GM12873 (cell line): ENCODE measurements at regions not wholly inside any gene's neighbourhood (a gene's known extent, or its start where the extent isn't known, plus 50 kb on each side); places are given as distances from the start of the nearest gene placed in this dataset.

Source experiments
- TF ChIP-seq, protein P1 (sequence below): IDR thresholded peaks from 2 replicates; pipeline ENCODE4 v1.5.1; 2012; ENCODE audit warnings: low read depth, mild to moderate bottlenecking, moderate library complexity, low read length, control low read depth; ENCODE audit not compliant: insufficient read depth; ENCODE audit errors: missing control alignments

DNA sequence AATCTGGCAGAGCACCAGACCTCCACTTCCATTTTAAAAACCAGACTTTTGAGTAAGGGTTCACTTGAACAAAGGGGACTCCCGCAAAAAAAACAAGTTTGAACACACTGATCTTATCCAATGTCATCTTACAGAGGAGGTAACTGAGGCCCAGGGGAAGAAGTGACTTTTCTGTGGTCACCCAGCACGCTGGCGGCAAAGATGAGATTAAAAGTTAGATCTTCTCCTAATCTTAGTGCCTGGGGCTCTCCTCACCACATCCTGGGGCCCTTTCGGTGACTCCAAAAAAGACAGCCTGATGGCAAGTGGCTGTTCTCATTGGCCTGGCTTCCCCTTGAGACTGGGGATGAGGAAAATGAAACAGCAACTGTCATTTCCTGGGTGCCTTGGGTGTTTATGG is 101.8 kb upstream of the ZNF98 start:
- TF ChIP-seq, protein P1, sequence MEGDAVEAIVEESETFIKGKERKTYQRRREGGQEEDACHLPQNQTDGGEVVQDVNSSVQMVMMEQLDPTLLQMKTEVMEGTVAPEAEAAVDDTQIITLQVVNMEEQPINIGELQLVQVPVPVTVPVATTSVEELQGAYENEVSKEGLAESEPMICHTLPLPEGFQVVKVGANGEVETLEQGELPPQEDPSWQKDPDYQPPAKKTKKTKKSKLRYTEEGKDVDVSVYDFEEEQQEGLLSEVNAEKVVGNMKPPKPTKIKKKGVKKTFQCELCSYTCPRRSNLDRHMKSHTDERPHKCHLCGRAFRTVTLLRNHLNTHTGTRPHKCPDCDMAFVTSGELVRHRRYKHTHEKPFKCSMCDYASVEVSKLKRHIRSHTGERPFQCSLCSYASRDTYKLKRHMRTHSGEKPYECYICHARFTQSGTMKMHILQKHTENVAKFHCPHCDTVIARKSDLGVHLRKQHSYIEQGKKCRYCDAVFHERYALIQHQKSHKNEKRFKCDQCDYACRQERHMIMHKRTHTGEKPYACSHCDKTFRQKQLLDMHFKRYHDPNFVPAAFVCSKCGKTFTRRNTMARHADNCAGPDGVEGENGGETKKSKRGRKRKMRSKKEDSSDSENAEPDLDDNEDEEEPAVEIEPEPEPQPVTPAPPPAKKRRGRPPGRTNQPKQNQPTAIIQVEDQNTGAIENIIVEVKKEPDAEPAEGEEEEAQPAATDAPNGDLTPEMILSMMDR, result no peak

DNA sequence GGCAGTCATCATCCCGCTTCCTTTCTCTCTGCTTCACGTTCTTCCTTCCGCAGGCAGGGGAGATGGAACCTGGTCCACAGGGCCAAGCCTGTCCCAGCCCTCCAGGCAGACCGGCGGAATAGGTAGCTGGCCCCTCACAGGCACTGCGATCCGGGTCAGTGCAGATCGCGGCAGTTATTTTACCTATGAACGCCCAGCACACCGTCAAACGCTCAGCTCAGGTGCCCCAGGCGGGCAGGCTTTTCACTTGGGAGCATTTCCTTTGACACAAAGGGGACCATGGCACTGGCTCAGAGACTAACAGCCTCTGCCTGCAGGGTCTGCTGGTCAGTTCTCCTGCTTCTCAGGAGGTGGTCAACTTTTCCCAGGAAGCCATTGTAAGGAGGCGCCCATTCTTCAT is 97.0 kb upstream of the ZNF98 start:
- TF ChIP-seq, protein P1, result no peak

DNA sequence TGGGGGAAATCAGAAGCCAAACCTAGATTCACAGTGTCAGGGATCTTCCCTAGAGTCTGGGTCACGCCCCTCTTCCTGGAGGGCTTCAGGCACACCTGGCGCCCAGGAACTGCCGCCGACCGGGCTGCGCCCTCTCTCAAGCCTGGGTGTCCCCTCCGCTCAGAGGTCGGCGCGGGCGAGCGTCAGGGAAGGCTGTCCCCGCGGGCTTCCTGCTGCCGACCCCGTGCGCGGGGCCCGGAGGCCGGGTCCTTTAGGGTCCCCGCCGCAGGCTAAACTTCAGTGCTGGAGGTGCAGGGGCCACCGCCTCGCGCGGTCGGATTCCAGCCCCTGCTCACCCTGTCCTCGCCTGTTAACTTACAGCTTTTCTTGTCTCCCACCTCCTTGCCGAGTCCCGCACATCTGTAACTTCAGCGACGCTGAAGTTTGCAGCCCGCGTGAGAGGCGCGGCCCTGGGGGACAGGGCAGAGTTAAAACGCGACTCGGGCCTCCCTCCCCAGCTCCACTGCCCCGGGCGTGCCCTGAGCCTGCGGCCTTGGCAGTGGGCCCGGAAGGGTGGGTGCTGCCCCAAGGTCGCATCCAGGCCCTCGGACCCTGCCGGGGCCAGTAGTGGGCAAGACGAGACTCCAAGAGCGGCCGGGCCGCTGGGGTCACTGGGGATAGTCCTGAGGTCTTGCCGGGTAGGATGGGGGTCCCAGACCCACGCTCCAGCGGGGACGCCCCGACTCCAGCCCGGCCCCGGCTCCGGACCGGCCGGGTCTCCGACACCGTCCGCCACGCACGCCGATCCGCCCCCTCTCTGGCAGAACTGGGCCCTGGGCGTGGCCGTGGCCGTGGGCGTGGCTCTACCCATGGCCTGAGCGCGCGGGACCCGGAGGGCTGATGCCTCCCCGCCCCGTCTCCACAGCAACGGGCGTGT is 95.6 kb upstream of the ZNF98 start:
- TF ChIP-seq, protein P1, result no peak

DNA sequence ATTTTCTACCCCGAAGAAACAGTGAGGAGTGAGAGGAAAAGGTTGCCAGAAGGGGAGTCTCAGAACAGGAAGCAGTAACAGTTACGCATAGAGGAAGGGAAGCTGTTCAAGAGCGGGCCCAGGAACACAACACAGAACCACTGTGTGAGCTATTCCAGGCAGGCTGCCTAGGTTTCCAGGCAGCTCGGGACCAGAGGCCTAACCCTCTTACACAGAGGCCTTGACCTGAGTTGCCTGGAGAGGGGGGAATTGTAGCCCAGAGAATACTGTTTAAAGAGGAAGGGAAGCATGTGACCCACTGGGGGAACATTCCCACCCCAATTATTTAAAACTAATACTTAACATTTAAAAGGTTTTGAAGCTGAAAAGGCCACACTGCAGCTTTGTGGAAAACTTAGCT is 93.3 kb upstream of the ZNF98 start:
- TF ChIP-seq, protein P1, result no peak

DNA sequence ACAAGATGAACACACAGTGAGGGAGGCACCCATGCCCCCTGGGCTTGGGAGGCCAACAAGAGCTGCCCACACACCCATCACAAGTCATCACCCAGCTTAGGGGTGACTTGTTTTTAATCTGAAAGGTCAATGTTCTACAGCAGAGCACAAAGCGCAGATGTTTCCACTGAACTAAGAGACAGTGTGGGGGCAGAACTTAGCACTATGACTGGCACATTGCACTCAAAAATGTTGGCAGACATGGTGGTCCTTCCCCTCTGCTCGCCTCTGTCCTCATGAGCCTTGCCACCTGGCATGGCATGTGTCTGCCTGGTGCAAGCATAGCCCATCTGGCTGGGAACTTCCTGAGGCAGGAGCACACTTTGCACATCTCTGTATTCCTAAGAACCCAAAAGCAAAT is 81.4 kb upstream of the ZNF98 start:
- TF ChIP-seq, protein P1, result no peak

DNA sequence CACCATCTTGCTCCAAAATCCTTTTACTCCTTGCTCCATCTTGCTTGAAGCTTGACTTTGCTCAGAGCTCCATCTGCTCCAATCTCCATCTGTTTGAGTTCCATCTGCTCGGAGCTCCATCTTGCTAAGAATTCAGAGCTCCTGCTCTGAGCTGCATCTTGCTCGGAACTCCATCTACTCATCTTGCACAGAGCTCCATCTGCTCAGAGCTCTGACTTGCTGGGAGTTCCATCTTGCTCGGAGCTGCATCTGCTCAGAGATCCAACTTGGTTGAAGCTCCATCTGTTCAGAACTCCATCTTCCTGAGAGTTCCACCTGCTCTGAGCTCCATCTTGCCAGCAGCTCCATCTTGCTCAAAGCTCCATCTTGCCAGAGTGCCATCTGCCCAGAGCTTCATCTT is 80.6 kb upstream of the ZNF98 start:
- TF ChIP-seq, protein P1, result no peak

DNA sequence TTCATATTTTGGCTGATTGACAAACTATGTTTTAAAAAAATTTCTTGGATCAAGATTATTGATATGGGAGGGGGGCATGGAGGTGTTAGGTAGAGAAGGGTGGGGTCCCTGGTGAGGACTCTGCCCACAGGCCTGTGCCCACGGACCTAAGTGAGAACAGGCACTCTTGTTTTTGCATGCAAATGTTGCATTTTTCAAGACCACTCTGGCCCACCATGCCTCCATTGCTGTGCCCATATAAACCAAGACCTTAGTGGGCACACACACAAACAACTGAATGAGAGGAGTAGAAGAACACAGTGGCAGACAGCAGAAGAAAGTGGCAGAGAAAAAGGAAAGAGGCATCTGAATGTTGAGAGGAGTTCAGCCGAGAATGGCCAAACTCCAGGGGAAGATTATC is 69.6 kb upstream of the ZNF98 start:
- TF ChIP-seq, protein P1, result no peak
